GM18907 (cell line): ENCODE measurements at regions not wholly inside any gene's neighbourhood (a gene's known extent, or its start where the extent isn't known, plus 50 kb on each side); places are given as distances from the start of the nearest gene placed in this dataset.

Source experiments
- ATAC-seq: cut with Tn5 transposase; IDR thresholded peaks from one replicate; pipeline ENCODE4 v1.9.1; 2021; ENCODE audit warnings: mild to moderate bottlenecking, moderate library complexity; ENCODE audit not compliant: unreplicated experiment

DNA sequence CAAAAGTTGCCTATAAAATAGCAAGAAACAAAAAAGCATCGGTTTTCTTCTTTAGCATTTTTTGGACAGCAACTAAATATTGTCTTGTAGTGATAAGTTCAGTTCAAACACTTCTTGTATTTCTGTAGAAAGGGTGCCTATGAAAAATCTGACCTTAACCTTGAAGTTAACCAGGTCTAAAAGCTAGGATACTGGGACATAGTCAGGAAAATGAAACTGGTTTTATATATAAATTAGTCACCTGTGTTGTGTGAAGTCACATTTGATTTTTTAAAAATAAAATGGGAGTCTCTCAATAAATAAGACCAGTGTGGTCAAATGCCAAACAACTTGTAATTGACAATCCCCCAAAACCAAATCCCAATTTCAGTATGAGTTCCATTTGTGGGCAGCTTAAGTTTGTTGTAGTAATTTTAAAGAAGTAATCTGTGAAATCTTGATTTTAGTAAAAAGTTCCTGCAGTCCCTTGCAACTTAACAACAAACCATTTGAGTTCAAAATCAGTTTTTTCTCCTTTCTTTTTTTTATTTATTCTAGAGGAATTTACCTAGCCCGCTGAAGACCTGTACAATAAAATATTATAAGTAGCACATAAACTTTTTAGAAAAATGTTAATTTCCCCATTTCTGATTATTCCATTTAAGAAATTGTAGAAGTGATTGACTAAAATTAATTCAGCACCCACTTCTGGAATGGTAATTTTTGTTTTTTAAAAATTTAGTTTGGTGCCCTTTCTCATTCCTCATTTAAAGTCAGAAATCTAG is 84.5 kb upstream of the PPARA start:
- ATAC-seq, result no peak

DNA sequence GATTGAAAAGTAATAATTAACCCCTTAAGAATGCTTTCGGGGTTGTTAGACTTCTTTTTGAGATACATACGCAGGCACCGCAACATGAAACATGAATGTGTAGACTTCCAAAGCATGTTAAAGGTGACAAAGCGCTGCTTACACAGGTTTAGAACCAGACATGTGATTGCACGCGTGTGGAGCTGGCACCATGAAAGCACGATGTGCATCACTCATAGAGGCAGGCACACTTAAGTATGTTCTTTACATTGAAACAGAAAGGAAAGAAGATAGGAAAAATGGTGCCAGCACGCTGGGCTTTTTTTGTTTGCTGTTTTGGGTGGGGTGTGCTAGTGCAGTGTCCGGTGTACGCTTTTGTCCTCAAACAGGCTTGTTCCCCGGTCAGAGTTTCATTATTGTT is 83.6 kb upstream of the PPARA start:
- ATAC-seq, result no peak

DNA sequence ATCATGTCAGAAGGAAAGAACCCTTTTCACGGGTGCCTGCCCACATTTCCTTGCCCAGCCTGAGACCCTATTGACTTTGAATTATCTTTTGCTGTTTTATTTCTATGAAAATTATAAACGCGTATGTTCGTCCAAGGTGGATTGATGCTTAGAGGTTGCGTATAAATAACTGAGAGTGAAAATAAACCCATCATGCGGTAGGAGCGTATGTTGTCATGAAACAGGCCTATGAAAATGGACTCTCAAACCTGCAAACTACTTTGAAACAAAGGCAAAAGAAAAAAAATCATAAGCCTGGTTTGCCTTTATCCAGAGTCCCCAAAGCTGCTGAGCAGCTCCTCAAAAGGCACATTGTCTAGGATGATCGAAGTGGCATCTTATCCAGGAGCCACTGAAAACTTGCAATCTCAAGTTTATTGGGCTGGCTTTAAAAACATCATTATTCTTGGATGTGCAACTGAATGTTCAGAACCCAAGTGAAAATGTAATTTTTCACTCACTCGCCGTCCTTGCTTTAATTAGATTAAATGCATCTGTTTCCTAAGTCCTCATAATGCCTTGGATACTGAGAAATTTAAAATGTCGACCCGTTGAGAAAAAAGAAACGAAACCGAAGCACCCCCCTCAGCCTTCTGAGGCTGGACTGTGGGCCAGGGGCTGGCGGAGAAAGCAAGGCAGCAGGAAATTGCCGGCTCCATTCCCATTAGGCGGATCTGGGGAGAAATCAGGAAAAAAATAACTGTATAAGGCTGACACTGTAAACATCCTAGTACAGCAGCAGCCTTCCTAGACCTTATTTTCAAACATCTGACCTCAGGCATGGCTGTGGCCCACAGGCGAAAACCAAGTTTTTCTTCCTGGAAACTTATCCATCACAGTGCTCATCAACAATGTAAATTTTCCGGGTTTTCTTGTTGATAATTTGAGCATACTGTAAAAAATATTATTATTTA is 82.9 kb upstream of the PPARA start:
- no peak for ATAC-seq

DNA sequence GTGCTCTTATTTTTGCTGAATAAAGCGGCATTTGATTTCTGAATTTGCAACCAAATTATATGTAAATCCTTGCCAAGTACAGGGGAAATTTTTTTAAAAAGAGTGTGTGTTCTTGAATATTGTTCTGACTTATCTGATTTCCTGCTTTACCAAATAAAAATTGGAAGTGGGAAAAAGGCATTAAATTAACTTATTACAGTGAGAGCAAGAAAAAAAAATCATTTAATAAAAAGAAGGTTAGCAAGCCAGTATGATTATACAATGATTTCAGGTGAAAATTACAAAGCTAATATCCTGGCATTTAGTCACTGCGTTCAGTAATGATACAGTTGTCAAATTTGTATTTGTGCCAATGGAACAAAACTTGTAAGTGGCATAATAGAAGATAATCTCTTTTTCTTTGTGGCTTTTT is 82.1 kb upstream of the PPARA start:
- ATAC-seq, result no peak

DNA sequence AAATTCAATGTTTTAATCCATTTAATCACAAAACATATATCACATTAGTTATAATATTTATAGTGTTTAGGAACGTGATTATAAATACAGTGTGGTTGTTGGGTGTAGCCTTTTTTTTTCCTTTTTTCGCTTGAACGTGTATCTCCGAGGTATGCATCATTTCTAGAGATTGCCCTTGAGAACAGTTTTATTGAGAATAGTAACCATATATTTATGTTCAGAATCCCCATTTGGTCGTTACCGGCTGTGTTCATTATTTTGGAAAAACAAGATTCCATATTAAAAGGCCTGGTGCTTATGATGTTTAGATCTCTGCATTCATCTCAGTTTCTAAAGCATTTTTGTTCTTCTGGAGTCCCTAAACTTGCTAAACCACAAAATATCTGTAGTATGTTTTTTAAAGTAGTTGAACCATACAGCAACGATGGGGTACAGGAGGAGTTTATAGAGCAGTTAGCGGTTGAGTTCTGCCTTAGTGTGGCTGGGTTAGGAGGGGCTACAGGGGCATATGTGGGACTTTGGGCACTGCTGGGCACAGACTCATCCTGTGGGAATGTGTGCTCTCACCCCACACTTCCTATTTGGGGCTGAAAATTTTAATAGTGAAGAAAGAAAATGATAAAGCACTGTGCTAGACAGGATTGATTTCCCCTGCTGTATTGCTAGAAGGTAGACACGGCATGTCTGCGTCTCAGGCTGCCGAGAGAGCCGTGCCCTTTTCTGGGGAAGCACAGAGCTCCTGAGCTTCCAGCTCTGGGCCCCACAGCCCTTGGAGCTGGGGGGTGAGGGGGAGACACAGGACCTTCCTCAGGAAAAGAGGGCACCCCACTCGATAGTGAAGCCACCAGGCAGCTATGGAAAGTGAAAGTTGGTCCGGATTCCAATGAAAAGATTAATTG is 81.5 kb upstream of the PPARA start:
- ATAC-seq, result no peak

DNA sequence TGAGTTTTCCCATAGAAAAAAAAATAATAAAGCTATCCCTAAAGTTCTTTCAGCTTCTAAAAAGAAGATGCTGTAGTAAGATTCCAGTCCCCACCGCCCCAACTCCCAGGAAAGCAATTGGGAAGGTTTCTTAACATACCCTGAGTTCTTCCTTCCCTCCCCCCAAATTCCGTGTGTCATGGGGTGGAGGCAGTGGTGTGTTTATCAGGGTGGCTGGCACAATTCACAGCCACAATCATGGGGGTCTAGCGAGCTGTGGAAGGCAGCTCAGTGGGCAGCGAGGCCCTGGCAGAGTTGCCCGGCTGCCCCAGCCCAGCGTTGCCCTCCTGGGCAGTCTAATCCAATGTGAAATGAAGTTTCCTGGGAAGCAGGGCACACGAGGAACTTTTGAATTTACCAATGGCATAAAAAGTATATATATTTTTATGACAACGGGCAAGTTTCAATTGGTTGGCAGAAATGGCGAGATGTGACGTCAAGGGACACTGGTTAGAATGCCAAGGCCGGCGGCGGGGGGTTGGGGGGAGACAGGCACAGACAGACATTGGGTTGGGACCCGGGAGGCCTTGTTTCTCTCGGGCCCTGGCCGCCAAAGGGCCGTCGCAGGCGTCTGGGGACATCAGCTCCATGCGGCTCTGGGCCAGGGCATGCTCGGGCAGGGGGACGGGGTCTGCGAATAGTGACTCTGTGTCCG is 80.7 kb upstream of the PPARA start:
- no peak for ATAC-seq

DNA sequence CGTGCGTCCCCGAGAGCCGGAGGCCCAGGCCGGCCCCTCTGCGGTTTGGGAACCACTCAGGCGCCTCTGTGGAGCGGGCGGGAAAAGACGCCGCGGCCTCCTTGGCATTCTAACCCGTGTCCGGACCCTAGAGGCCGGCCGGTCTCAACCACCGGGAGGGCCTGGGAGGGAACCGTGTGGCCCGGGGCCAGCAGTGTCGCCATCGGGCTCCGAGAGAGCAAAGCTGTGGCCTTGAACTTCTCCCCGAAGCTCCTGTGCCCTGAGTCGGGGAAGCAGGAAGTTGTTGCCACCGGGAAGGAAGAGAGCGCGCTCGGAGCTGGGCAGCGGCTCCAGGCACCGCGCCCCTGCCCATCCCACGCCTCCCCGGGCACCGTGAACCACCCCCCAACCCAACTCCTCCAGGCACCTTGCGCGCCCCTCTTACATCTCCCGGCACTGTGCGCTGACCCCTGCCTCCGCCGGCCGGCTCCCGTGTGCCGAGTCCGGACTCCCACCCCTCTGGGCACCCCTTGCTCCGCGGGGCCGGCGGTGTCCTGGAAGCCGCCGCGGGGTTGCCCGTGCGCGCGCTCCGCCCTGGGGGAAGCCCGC is 80.0 kb upstream of the PPARA start:
- no peak for ATAC-seq

DNA sequence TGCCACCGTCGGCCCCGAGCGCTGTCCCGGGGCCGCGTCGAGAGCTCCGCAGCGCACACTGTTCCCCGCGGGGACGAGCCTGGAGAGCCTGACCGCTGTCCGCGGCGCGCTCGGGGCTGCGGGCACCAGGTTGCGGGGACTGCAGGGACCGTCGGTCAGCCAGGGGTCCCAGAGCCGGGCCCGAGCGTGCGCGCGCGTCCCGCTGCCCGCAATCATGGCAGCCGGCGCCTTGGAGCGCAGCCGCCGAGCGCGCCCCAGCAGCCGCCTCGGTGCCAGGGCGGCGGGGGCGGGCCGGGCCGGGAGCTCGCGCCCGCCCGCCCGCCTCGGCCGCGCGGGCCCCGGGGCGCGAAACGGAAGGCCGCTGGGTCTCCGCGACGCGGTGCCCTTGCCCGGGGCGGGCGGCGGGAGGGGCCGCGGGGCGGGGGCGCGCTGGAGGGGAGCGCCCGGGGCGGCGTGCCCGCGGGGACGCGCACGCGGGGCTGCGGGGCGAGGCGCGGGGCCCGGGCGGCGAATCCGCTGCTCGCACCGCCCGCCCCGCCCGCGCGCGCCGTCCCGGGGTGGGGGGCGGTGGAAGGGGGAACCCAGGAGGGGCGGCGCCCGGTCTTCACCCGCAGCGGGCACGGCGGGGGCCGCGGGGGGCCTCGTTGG is 79.4 kb upstream of the PPARA start:
- no peak for ATAC-seq

DNA sequence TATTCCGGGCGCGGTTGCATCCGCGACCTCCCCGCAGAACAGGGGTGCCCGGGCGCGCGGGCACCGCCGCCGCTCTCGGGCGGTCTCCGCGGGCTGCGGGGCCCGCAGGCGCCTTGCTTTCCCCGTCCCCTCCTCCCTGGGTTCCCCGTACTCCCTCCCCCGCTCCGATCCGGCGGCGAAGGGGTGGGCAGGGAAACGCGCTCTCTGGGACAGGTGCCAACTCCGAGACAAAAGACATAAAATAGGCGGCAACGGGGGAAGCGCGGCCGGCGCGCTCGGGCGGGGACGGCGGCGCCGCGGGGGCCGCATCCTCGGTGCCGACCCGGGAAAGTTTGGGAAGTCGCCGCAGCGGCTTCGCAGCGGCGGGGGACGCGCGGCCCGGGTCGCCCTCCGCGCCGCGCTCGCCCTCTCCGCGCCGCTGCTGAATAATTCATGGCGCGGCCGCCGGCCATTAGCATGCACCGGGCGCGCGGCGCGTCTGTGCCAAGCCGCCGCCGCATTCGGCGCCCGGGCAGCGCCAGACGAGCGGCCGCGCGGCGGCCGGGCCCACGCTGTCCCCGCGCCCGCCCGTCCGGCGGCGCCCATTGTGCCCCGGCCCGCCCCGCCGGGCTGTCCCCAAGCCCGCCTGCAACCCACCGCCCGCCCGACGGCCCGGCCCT is 78.7 kb upstream of the PPARA start:
- no peak for ATAC-seq

DNA sequence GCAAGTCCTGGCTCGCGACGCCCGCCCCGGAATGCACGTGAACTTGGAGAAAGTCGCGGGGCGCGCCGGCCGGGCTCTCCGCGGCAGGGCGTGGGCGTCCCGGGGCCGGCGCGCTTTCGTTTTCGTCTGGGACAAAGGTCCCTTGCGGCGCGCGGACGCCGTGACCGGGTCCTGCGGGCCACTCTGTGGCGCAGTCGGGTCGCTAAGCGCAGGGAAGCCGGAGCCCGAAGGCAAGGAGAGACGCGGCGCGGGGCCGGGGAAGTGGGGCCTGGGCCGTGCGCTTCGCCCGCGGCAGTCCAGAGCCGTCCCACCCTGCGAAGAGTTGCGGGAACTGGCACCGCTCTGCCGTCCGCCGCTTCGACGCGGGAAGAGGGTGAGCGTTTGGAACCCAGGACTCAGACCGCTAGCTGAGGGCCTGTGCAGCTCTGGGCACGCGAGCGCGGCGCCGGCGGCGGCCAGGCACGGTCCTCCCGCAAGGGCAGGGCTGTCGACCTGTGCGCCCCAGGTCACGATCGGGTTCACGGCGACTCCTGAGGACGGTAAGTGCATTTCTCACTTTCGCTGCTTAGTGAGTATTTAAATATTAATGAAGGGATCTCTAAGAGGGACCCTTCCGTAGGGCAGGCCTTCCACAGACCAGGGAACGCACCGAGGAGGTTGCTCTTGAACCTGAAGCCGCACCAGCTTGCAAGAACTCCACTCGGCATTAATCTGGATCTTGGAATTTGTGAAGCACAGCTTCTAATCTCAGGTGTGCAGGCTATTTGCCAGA is 78.0 kb upstream of the PPARA start:
- no peak for ATAC-seq

DNA sequence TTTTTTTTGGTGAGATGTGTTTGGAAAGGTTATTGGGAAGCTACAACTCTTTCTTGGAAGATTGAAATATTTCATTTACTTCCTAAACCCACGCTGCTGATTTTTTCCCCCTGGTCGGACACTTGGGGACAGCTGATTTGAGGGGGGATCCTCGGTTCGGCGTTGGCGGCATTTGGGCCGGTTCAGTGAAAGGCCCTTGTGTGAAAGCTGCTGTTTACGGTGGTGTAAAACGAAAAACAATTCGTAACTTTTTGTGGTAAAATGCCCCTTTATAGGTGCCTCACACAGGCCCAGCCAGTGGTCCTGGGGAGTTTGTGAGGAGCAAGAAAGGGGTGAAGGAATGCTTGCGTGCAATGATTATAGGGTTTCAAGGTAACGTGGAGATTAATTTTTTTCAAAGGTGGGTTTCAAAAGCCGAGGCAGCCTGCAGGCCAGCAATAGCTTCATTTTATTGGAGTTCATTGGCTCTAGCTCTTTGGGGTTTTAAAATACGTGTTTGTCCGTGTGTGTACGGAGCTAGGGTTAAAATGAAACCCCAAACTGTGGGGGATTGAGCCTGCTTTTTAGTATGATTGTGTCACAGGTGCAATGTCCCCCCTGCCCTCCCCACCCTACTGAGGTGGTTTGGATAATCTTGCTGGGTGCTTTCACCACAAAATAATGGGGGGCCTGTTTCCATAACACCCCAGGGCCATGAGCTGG is 77.2 kb upstream of the PPARA start:
- no peak for ATAC-seq

DNA sequence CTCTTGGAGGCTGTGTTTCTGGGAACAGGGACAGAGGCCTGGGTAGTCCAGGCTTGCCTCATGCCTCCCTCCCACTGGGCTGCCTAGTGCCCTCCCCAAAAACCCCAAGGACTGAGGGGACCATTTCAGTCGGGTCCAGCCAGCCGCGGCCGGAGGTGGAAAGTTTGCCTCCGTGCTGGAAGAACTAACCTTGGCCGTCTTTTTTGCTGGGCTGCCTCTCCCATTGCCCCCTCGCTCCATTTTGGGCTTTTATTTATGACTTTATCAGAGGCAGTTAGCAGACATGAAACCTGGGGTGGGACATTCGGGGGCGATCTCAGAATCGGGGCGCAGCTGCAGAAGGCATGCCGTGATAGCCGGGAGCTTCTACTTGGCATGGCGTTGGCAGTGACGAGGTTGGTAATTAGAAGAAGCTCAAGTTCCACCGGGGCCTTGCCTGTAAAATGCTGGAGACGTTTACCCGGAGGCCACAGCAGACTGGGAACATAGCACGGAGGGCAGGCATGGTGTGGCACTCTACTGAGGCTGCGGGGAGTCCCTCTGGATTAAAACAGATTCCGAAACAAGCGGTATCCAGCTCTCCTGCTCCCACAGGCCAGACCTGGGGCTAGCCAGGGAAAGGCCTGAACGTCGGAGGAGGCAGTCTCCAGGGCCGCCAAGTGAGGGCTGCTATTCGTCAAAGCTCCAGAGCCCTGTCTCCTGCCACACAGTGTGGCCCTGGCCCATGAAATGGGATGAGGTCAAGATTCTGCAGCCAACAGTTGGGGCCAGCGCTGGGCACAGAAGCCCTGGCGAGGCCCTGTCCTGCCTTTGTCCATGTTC is 76.4 kb upstream of the PPARA start:
- no peak for ATAC-seq

DNA sequence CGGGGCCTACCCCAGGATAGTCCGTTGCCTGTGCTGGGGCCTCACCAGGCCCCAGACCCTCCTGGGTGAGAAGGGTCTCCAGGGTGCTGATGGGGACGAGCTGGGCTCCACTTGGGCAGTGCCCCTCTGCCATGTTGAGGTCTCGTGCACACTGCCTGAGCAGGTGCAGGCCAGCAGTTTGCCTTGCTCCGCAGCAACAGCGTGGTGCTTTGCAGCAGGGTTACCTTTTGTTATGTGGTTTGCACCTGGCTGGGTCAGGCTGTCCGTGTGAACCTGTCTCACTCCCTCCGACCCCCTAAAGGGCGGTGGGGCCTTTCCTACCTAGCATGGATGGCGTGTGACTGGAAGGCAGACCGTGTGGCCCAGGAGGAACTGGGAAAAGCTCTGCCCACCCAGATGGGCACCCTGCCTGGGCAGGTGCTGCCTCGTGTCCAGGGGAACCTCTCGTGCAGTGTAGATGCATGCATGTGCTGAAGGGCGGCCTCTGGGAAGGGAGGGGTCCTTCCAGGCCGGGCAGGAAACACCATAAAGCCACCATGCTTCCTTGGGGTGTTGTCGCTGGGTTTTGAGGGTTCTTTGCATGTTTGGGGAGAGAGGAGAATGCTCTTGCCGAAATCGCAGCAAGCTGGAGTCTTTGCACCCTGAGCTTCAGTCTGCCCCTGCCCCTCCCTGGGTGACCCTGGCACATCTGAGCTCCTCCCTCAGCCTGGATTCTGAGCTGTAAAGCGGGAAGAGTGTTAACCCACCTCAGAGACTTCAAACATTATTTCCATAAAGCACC is 75.4 kb upstream of the PPARA start:
- no peak for ATAC-seq

DNA sequence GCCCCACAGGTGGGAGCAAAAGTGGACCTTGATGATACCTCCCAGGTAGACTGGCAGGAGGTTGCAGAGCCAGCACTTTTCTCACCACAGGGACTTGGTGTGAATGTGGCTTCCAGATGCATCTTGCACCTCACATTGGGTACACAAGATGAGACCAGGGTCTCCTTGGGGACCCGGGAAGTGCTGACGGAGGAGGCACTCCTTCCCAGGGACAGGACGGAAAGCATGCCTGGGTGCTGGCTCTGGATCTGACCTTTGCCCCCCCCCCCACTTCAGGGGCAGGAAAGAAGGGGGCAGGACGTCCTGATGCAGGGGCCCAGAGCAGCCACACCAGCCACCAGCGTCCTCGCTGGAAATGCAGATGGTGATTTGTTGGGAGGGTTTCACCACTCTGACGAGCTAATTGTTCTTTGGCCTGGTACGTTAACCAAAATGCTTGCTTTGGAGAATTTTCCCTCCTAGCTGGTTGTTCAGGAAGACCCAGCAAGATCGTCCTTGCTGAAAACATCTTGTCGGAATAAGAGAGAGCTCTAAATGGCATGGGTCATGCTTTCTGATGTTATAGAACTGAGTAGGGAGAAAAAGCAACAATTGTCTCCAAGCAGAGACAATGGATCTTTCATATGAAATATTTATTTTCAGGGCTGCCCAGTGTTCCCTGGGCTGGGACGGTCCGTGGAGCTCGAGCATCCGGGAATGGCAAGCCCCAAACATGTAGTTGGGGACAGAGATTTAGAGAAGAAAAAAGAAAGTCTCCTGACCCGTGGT is 74.4 kb upstream of the PPARA start:
- no peak for ATAC-seq

DNA sequence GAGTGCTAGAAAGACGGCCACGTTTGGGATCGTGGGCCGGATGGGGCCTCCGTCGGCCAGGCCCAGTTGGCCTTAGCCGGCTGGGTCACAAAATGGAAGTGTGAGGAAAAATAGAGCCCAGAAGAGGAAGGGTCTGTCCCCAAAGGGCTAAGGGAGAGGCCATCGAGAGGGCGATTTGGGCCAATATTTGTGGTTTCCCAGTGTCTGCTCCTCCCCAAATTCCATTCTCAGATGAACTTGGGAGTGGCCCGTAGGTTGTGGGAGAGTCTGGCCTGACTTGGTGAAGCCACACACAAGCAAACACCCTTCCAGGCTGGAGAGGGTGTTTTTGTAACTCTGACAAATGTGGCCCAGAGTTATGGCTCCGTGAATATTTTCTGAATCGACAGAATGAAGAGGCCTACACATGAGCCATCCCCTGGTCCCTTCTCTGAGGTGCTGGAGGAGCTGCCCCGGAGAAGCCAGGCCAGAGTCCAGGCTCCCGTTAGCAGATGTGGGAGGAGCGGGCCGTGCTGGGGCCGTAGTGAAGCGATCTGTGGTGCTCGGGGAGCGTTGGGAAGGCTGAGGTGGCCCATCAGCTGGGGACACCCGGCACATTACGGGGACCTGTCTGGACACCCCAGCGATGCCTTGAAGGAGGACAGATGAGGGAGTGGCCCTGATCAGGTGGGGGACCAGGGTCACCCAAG is 73.5 kb upstream of the PPARA start:
- ATAC-seq, result no peak
